ENCODE measurements at regions not wholly inside any gene's neighbourhood (a gene's known extent, or its start where the extent isn't known, plus 50 kb on each side); places are given as distances from the start of the nearest gene placed in this dataset.
"Not testable (repeated sequence)": the region's sequence is repeated elsewhere in the genome, so short reads cannot be mapped to it uniquely, and the experiment has no call there.

- TF ChIP-seq CTCF (IDR thresholded peaks at IDR 0.05) (no peak), POLR2A (IDR thresholded peaks at IDR 0.05) (no peak)
- Histone ChIP-seq H3K4me1 (no peaks in the 10 kb centered on the region), H3K4me3 (replicated peaks in 1 of 3) (no peak overlapping the region), H3K27me3 (no peaks in the 10 kb centered on the region), H3K36me3 (no peaks in the 10 kb centered on the region), H3K9me3 (no peaks in the 10 kb centered on the region), H3K27ac (no peak overlapping the region)
- intact Hi-C loops (cut with DNase I): no loop called here
- no peak for DNase-seq
- 64 to 79% methylated on average over 4 to 8 of the region's 8 CpGs for WGBS, 2 donors
Observed at GRCh38 chr11:70556884-70557741, 158.8 kb downstream of the CTTN start.

GRCh38 chr11:70557742-70558485, 159.6 kb downstream of the CTTN start:
- TF ChIP-seq CTCF (IDR thresholded peaks at IDR 0.05) (no peak), POLR2A (IDR thresholded peaks at IDR 0.05) (no peak)
- intact Hi-C loops (cut with DNase I): no loop called here
- H3K27ac ChIP-seq: no peak overlapping the region
- no peaks in the 10 kb centered on the region for H3K4me1 ChIP-seq
- no peaks in the 10 kb centered on the region for H3K27me3 ChIP-seq
- H3K4me3 ChIP-seq (replicated peaks in 1 of 3): no peak overlapping the region
- 82 to 88% methylated on average over 13 to 18 of the region's 27 CpGs for WGBS, 2 donors
- H3K36me3 ChIP-seq: no peaks in the 10 kb centered on the region
- DNase-seq: no peak
- H3K9me3 ChIP-seq: no peaks in the 10 kb centered on the region

- Histone ChIP-seq H3K4me1 (no peaks in the 10 kb centered on the region), H3K36me3 (no peaks in the 10 kb centered on the region), H3K9me3 (no peaks in the 10 kb centered on the region), H3K4me3 (replicated peaks in 1 of 3) (no peak overlapping the region), H3K27ac (no peak overlapping the region), H3K27me3 (no peaks in the 10 kb centered on the region)
- intact Hi-C loops (cut with DNase I): no loop called here
- TF ChIP-seq POLR2A (IDR thresholded peaks at IDR 0.05) (no peak), CTCF (IDR thresholded peaks at IDR 0.05) (no peak)
- WGBS, 2 donors: 83 to 93% methylated on average over 17 of the region's 17 CpGs
- DNase-seq: no peak
Observed at GRCh38 chr11:70558681-70559080, 160.4 kb downstream of the CTTN start.

GRCh38 chr11:70559516-70559915, 161.2 kb downstream of the CTTN start:
- Histone ChIP-seq H3K36me3 (no peaks in the 10 kb centered on the region), H3K27ac (no peak overlapping the region), H3K9me3 (no peaks in the 10 kb centered on the region), H3K4me3 (replicated peaks in 1 of 3) (no peak overlapping the region), H3K4me1 (no peaks in the 10 kb centered on the region), H3K27me3 (no peaks in the 10 kb centered on the region)
- intact Hi-C loops (cut with DNase I): no loop called here
- TF ChIP-seq CTCF (IDR thresholded peaks at IDR 0.05) (no peak), POLR2A (IDR thresholded peaks at IDR 0.05) (no peak)
- no peak for DNase-seq
- 85 to 90% methylated on average over 10 of the region's 10 CpGs for WGBS, 2 donors

GRCh38 chr11:70560621-70561020, 162.3 kb downstream of the CTTN start:
- H3K4me1 ChIP-seq; H3K27me3 ChIP-seq; H3K36me3 ChIP-seq; DNase-seq; H3K4me3 ChIP-seq (replicated peaks in 1 of 3); H3K27ac ChIP-seq; intact Hi-C loops (cut with DNase I); H3K9me3 ChIP-seq: not testable (repeated sequence)
- WGBS, 2 donors: 92 to 94% methylated on average over 13 of the region's 13 CpGs

All from thyroid gland (tissue), 4 donors.